HCT116 (cell line): ENCODE measurements at regions not wholly inside any gene's neighbourhood (a gene's known extent, or its start where the extent isn't known, plus 50 kb on each side); places are given as distances from the start of the nearest gene placed in this dataset.

Experiments
- ATAC-seq: fragments of 200-7000 bp; cut with Tn5 transposase; 2 replicates; pipeline ENCODE4 v1.9.1; 2020; ENCODE audit warnings: mild to moderate bottlenecking, moderate library complexity
- BruUV-seq: library from RNA; stranded (reverse); fragments of 400-500 nt; replicated peaks from 2 replicates; lab custom pipeline; 2021; lab: Mats Ljungman, UMichigan
- CTCF ChIA-PET: fragments of 300-600 bp; sonication (Branson Sonifier 250); formaldehyde crosslinking; loops from one replicate; lab custom pipeline; 2021; ENCODE audit warnings: antibody characterized with exemption; lab: Charles Lee
- POLR2A ChIA-PET: fragments of 300-600, 350-600 bp; sonication (Branson Sonifier 250); formaldehyde crosslinking; loops from one replicate; lab custom pipeline; 2021; ENCODE audit warnings: antibody characterized with exemption; lab: Charles Lee
- RAD21 ChIA-PET, 2 experiments: fragments of 300-600 bp; sonication (Branson Sonifier 250); formaldehyde crosslinking; loops; one replicate each; lab custom pipeline; 2023; ENCODE audit warnings: low total read pairs in 2 of 2; ENCODE audit not compliant: uncharacterized antibody in 2 of 2, unreplicated experiment in 2 of 2, low non-redundant PET in 1 of 2; lab: Charles Lee
- DNase-seq: peaks from one replicate; pipeline ENCODE4 v3.0.0-alpha.2; 2010; ENCODE audit warnings: low read depth, low spot score
- H2AFZ ChIP-seq: fragments of 200-600 bp; shearing (Covaris generic), sonication (generic); 2 replicates; pipeline ENCODE4 v1.6.1; 2017; ENCODE audit warnings: low read depth, mixed run types, mixed read lengths, antibody characterized with exemption, low read length; ENCODE audit not compliant: poor library complexity, severe bottlenecking
- H3K27ac ChIP-seq: 2 replicates; pipeline ENCODE4 v1.5.1; 2012; ENCODE audit warnings: low read depth, low read length
- H3K27me3 ChIP-seq: fragments of 200-600 bp; sonication (generic); 2 replicates; pipeline ENCODE4 v1.6.1; 2016; ENCODE audit warnings: mixed run types, low read length, mixed read lengths; ENCODE audit not compliant: insufficient read depth
- H3K36me3 ChIP-seq, 2 experiments: fragments of 200-500 bp in 1 of 2; fragments of 200-600 bp in 1 of 2; sonication (Bioruptor generic) in 1 of 2; sonication (generic) in 1 of 2; 2 replicates each; pipeline versions ENCODE4 v1.5.1 to v1.6.1; 2014 to 2016; ENCODE audit warnings: low read length in 2 of 2, inconsistent platforms in 1 of 2, mixed read lengths in 1 of 2, mixed run types in 1 of 2; ENCODE audit not compliant: insufficient read depth in 2 of 2, control insufficient read depth in 1 of 2
- H3K4me1 ChIP-seq, 2 experiments: fragments of 200-600 bp in 1 of 2; sonication (generic) in 1 of 2; 2 replicates each; pipeline versions ENCODE4 v1.5.1 to v1.6.1; 2012 to 2017; ENCODE audit warnings: low read length in 2 of 2, inconsistent platforms in 1 of 2, mild to moderate bottlenecking in 1 of 2, mixed read lengths in 1 of 2, mixed run types in 1 of 2, moderate library complexity in 1 of 2; ENCODE audit not compliant: insufficient read depth in 2 of 2, control insufficient read depth in 1 of 2
- H3K4me2 ChIP-seq: fragments of 200-600 bp; sonication (generic); 2 replicates; pipeline ENCODE4 v1.6.1; 2017; ENCODE audit warnings: mixed run types, low read length, mixed read lengths
- H3K4me3 ChIP-seq, 2 experiments: fragments of 200-600 bp in 1 of 2; sonication (generic) in 1 of 2; replicated peaks in 1 of 2; 2 replicates each; pipeline ENCODE4 v1.5.1; 2011 to 2016; ENCODE audit warnings: low read length in 2 of 2, control low read depth in 1 of 2, low read depth in 1 of 2, mild to moderate bottlenecking in 1 of 2, mixed read lengths in 1 of 2, mixed run types in 1 of 2
- H3K79me2 ChIP-seq: fragments of 200-600 bp; sonication (generic); 2 replicates; pipeline ENCODE4 v1.6.1; 2017; ENCODE audit warnings: mild to moderate bottlenecking, mixed run types, low read length, moderate library complexity, mixed read lengths; ENCODE audit not compliant: insufficient read depth
- H3K9ac ChIP-seq: fragments of 200-600 bp; sonication (generic); 2 replicates; pipeline ENCODE4 v1.6.1; 2016; ENCODE audit warnings: low read length, mixed read lengths
- H3K9me2 ChIP-seq: fragments of 200-600 bp; sonication (generic), shearing (Covaris generic); 2 replicates; pipeline ENCODE4 v1.6.1; 2017; ENCODE audit warnings: mixed run types, mild to moderate bottlenecking, moderate library complexity; ENCODE audit not compliant: insufficient read depth
- H3K9me3 ChIP-seq, 2 experiments: fragments of 200-500 bp in 1 of 2; fragments of 200-600 bp in 1 of 2; sonication (Bioruptor generic) in 1 of 2; sonication (generic) in 1 of 2; 2 replicates each; pipeline ENCODE4 v1.6.1; 2014 to 2017; ENCODE audit warnings: low read length in 2 of 2, mixed read lengths in 2 of 2, inconsistent platforms in 1 of 2, low read depth in 1 of 2, mild to moderate bottlenecking in 1 of 2, mixed run types in 1 of 2, moderate library complexity in 1 of 2; ENCODE audit not compliant: control insufficient read depth in 1 of 2, insufficient read depth in 1 of 2
- H4K20me1 ChIP-seq: fragments of 200-600 bp; sonication (generic), shearing (Covaris generic); 2 replicates; pipeline ENCODE4 v1.6.1; 2017; ENCODE audit warnings: mixed run types, mild to moderate bottlenecking, moderate library complexity; ENCODE audit not compliant: insufficient read depth
- CBX3 ChIP-seq: IDR thresholded peaks from 2 replicates; pipeline ENCODE4 v1.6.1; 2012; ENCODE audit warnings: low read depth
- CEBPB ChIP-seq: IDR thresholded peaks from 2 replicates; pipeline ENCODE4 v1.6.1; 2012; ENCODE audit warnings: low read depth
- EGR1 ChIP-seq: IDR thresholded peaks from 2 replicates; pipeline ENCODE4 v1.6.1; 2012; ENCODE audit warnings: low read depth
- ELF1 ChIP-seq: IDR thresholded peaks from 2 replicates; pipeline ENCODE4 v1.6.1; 2012; ENCODE audit warnings: low read depth, borderline replicate concordance
- FOSL1 ChIP-seq: IDR thresholded peaks from 2 replicates; pipeline ENCODE4 v1.6.1; 2012; ENCODE audit warnings: low read depth
- JUND ChIP-seq: IDR thresholded peaks from 2 replicates; pipeline ENCODE4 v1.6.1; 2012
- REST ChIP-seq: IDR thresholded peaks from 2 replicates; pipeline ENCODE4 v1.6.1; 2012; ENCODE audit warnings: low read depth
- SRF ChIP-seq: IDR thresholded peaks from 2 replicates; pipeline ENCODE4 v1.6.1; 2012; ENCODE audit warnings: low read depth
- ZNF274 ChIP-seq: fragments of 200-500 bp; sonication (Bioruptor generic); IDR thresholded peaks from 2 replicates; pipeline ENCODE4 v1.6.1; 2014; ENCODE audit warnings: mild to moderate bottlenecking, low read depth, low read length, inconsistent platforms
- intact Hi-C: fragments of 100-400 bp; cut with micrococcal nuclease; formaldehyde crosslinking; loops from 2 replicates; pipeline ENCODE4 v1.10.0; 2022
- TF ChIP-seq, protein P1 (sequence below), 3 experiments: fragments of 200-600 bp in 1 of 3; sonication (generic) in 1 of 3; IDR thresholded peaks in 2 of 3; conservative IDR thresholded peaks in 1 of 3; 2 replicates each; pipeline ENCODE4 v1.5.1; 2012 to 2017; ENCODE audit warnings: low read depth in 2 of 3, low read length in 2 of 3, antibody characterized with exemption in 1 of 3, borderline replicate concordance in 1 of 3, control low read depth in 1 of 3, mild to moderate bottlenecking in 1 of 3, mixed read lengths in 1 of 3, mixed run types in 1 of 3, moderate library complexity in 1 of 3; ENCODE audit not compliant: insufficient read depth in 1 of 3
- TF ChIP-seq, protein P2 (sequence below): IDR thresholded peaks from 2 replicates; pipeline ENCODE4 v1.6.1; 2012

- ChIA-PET POLR2A (no interaction called here), RAD21 (no interaction called here), CTCF (no interaction called here)
- Histone ChIP-seq H2AFZ (no peak overlapping the region), H3K27me3 (no peaks in the 10 kb centered on the region), H3K4me3 (no peak overlapping the region), H3K9me2 (no peaks in the 10 kb centered on the region), H4K20me1 (no peaks in the 10 kb centered on the region), H3K9me3 (peaks cover 10 to 35% of the 10 kb centered on the region in 2 experiments; a peak in 2 of 4 replicates), H3K27ac (no peak overlapping the region), H3K4me2 (no peak overlapping the region), H3K79me2 (no peaks in the 10 kb centered on the region), H3K9ac (no peak overlapping the region), H3K36me3 (no peaks in the 10 kb centered on the region), H3K4me1 (no peaks in the 10 kb centered on the region)
- no peak for ATAC-seq
- no peak for DNase-seq
- TF ChIP-seq ELF1 (no peak), JUND (no peak)
- TF ChIP-seq, protein P1, sequence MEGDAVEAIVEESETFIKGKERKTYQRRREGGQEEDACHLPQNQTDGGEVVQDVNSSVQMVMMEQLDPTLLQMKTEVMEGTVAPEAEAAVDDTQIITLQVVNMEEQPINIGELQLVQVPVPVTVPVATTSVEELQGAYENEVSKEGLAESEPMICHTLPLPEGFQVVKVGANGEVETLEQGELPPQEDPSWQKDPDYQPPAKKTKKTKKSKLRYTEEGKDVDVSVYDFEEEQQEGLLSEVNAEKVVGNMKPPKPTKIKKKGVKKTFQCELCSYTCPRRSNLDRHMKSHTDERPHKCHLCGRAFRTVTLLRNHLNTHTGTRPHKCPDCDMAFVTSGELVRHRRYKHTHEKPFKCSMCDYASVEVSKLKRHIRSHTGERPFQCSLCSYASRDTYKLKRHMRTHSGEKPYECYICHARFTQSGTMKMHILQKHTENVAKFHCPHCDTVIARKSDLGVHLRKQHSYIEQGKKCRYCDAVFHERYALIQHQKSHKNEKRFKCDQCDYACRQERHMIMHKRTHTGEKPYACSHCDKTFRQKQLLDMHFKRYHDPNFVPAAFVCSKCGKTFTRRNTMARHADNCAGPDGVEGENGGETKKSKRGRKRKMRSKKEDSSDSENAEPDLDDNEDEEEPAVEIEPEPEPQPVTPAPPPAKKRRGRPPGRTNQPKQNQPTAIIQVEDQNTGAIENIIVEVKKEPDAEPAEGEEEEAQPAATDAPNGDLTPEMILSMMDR (IDR thresholded peaks at IDR 0.05 in 2 of 3, conservative IDR thresholded peaks at IDR 0.05 in 1 of 3; ENCODE audit: borderline replicate concordance in 1 of 3, insufficient read depth in 1 of 3, low read depth in 2 of 3, low read length in 2 of 3) = no peak
- no TSS peak for BruUV-seq
- intact Hi-C loops = no loop called here
Observed at GRCh38 chr19:31906111-31906871, 439.1 kb upstream of the ZNF507 start.

- Histone ChIP-seq H3K9ac (no peak overlapping the region), H3K27me3 (no peaks in the 10 kb centered on the region), H3K9me3 (peaks cover 8 to 30% of the 10 kb centered on the region in 2 experiments; a peak in 2 of 4 replicates), H4K20me1 (no peaks in the 10 kb centered on the region), H3K36me3 (no peaks in the 10 kb centered on the region), H2AFZ (no peak overlapping the region), H3K9me2 (no peaks in the 10 kb centered on the region), H3K4me1 (no peaks in the 10 kb centered on the region), H3K27ac (no peak overlapping the region), H3K4me3 (no peak overlapping the region), H3K4me2 (no peak overlapping the region), H3K79me2 (no peaks in the 10 kb centered on the region)
- ChIA-PET POLR2A (no interaction called here), CTCF (no interaction called here), RAD21 (interaction anchor here in 1 of 2 experiments (0.5 kb wide), 1 partner anchor 103 kb away, joined by 3 read pairs; no protein-coding TSS in a partner anchor)
- no TSS peak for BruUV-seq
- DNase-seq = no peak
- intact Hi-C loops = no loop called here
- no peak for ATAC-seq
- TF ChIP-seq JUND = no peak
- no peak for TF ChIP-seq ZNF274
- no peak for TF ChIP-seq EGR1
- no peak for TF ChIP-seq REST
- TF ChIP-seq CBX3 = no peak
- TF ChIP-seq, protein P1 (IDR thresholded peaks at IDR 0.05 in 2 of 3, conservative IDR thresholded peaks at IDR 0.05 in 1 of 3; ENCODE audit: borderline replicate concordance in 1 of 3, insufficient read depth in 1 of 3, low read depth in 2 of 3, low read length in 2 of 3) = no peak
- no peak for TF ChIP-seq FOSL1
- TF ChIP-seq, protein P2, sequence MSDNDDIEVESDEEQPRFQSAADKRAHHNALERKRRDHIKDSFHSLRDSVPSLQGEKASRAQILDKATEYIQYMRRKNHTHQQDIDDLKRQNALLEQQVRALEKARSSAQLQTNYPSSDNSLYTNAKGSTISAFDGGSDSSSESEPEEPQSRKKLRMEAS = no peak
- TF ChIP-seq CEBPB = no peak
- no peak for TF ChIP-seq SRF
Observed at GRCh38 chr19:31907661-31908060, 437.7 kb upstream of the ZNF507 start.
